B cell (primary cell): ENCODE measurements at regions not wholly inside any gene's neighbourhood (a gene's known extent, or its start where the extent isn't known, plus 50 kb on each side); places are given as distances from the start of the nearest gene placed in this dataset.

ENCODE experiments used
- ATAC-seq: fragments of 200-7000 bp; cut with Tn5 transposase; one replicate; pipeline ENCODE4 v1.10.0; 2021; ENCODE audit warnings: low read depth, mild to moderate bottlenecking, moderate number of reproducible peaks, moderate library complexity
- CTCF ChIA-PET: fragments of 350-600 bp; sonication (Branson Sonifier 250); formaldehyde crosslinking; loops from one replicate; lab custom pipeline; 2021; ENCODE audit warnings: antibody characterized with exemption, inconsistent platforms; lab: Charles Lee
- POLR2A ChIA-PET: fragments of 350-600 bp; sonication (Branson Sonifier 250); formaldehyde crosslinking; loops from one replicate; lab custom pipeline; 2021; ENCODE audit warnings: antibody characterized with exemption; lab: Charles Lee
- DNase-seq: peaks from one replicate; pipeline ENCODE4 v3.0.0; 2013
- H2AFZ ChIP-seq: 2 replicates; pipeline ENCODE4 v1.6.1; 2012; ENCODE audit warnings: mild to moderate bottlenecking, low read depth, low read length; ENCODE audit not compliant: insufficient read depth, poor library complexity, severe bottlenecking
- H3K27ac ChIP-seq, 2 donors: 1 replicate in 1 of 2; 2 replicates in 1 of 2; pipeline ENCODE4 v1.5.1; 2012 to 2013; ENCODE audit warnings: low read length in 2 of 2, mild to moderate bottlenecking in 2 of 2, moderate library complexity in 1 of 2
- H3K27me3 ChIP-seq, 4 experiments: fragments of 200-600 bp in 1 of 4; sonication (generic) in 1 of 4; replicated peaks in 1 of 4; 1 replicate in 2 of 4; 2 replicates in 2 of 4; pipeline versions ENCODE4 v1.6.1 to v1.7.0; 2013 to 2016; ENCODE audit warnings: low read length in 3 of 4, mild to moderate bottlenecking in 2 of 4, mixed read lengths in 1 of 4, moderate library complexity in 1 of 4; ENCODE audit not compliant: insufficient read depth in 4 of 4, control insufficient read depth in 3 of 4; ENCODE audit errors: control extremely low read depth in 1 of 4
- H3K36me3 ChIP-seq, 2 experiments: replicated peaks in 1 of 2; 1 replicate in 1 of 2; 2 replicates in 1 of 2; pipeline versions ENCODE4 v1.6.1 to v1.7.1; 2013; ENCODE audit warnings: low read length in 1 of 2; ENCODE audit not compliant: insufficient read depth in 2 of 2, control insufficient read depth in 1 of 2; ENCODE audit errors: control extremely low read depth in 1 of 2, extremely low read depth in 1 of 2
- H3K4me1 ChIP-seq, 2 donors: fragments of 200-600 bp in 1 of 2; sonication (generic) in 1 of 2; 1 replicate in 1 of 2; 2 replicates in 1 of 2; pipeline versions ENCODE4 v1.5.1 to v1.6.1; 2013 to 2017; ENCODE audit warnings: low read length in 2 of 2; ENCODE audit not compliant: control insufficient read depth in 2 of 2, insufficient read depth in 2 of 2
- H3K4me2 ChIP-seq: replicated peaks from 2 replicates; pipeline ENCODE3; 2012; ENCODE audit warnings: mild to moderate bottlenecking, low read depth, low read length; ENCODE audit not compliant: poor library complexity, severe bottlenecking
- H3K4me3 ChIP-seq, 5 experiments: fragments of 200-600 bp in 1 of 5; sonication (generic) in 1 of 5; 1 replicate in 3 of 5; 2 replicates in 2 of 5; pipeline versions ENCODE4 v1.5.1 to v1.7.0; 2011 to 2016; ENCODE audit warnings: low read length in 4 of 5, mild to moderate bottlenecking in 4 of 5, low read depth in 2 of 5, control low read depth in 1 of 5, moderate library complexity in 1 of 5; ENCODE audit not compliant: insufficient read depth in 1 of 5; ENCODE audit errors: control extremely low read depth in 1 of 5, extremely low read depth in 1 of 5
- H3K79me2 ChIP-seq: fragments of 200-600 bp; sonication (generic); one replicate; pipeline ENCODE4 v1.6.0; 2016; ENCODE audit warnings: low read length; ENCODE audit not compliant: control insufficient read depth, insufficient read depth
- H3K9ac ChIP-seq: fragments of 200-600 bp; sonication (generic); 2 replicates; pipeline ENCODE4 v1.6.1; 2017; ENCODE audit warnings: mild to moderate bottlenecking, low read length, moderate library complexity
- H3K9me3 ChIP-seq, 3 donors: one replicate each; pipeline versions ENCODE4 v1.6.1 to v1.7.1; 2013; ENCODE audit warnings: low read length in 2 of 3; ENCODE audit not compliant: control insufficient read depth in 2 of 3, insufficient read depth in 1 of 3; ENCODE audit errors: control extremely low read depth in 1 of 3
- H4K20me1 ChIP-seq: 2 replicates; pipeline ENCODE4 v1.6.0; 2012; ENCODE audit warnings: mild to moderate bottlenecking, low read length; ENCODE audit not compliant: insufficient read depth, control insufficient read depth, poor library complexity, severe bottlenecking
- H3K27ac Mint-ChIP-seq: one replicate; pipeline ENCODE4 v1.8.0; 2021; ENCODE audit warnings: mixed read lengths
- H3K27me3 Mint-ChIP-seq: one replicate; pipeline ENCODE4 v1.8.0; 2021; ENCODE audit warnings: mixed read lengths
- H3K4me1 Mint-ChIP-seq: one replicate; pipeline ENCODE4 v1.8.0; 2021; ENCODE audit warnings: mixed read lengths
- H3K4me3 Mint-ChIP-seq: one replicate; pipeline ENCODE4 v1.8.0; 2021; ENCODE audit warnings: mixed read lengths
- H3K9me3 Mint-ChIP-seq: one replicate; pipeline ENCODE4 v1.8.0; 2022; ENCODE audit warnings: mixed read lengths; ENCODE audit not compliant: insufficient read depth
- EZH2 ChIP-seq: IDR thresholded peaks from 2 replicates; pipeline ENCODE4 v1.6.1; 2012; ENCODE audit warnings: borderline replicate concordance, low read depth, mild to moderate bottlenecking, moderate library complexity, low read length; ENCODE audit not compliant: insufficient read depth, poor library complexity, severe bottlenecking
- WGBS: methylation state at CpG from one replicate; pipeline ENCODE4 v1.1.5; 2013; ENCODE audit warnings: missing lambda C conversion rate; ENCODE audit not compliant: insufficient coverage; 5-methylcytosine and 5-hydroxymethylcytosine counted together
- intact Hi-C: fragments of 100-400 bp; cut with micrococcal nuclease; formaldehyde crosslinking; loops from one replicate; pipeline ENCODE4 v1.10.0; 2022
- TF ChIP-seq, protein P1 (sequence below): fragments of 200-600 bp; IDR thresholded peaks from one replicate; pipeline ENCODE4 v1.8.0; 2022; ENCODE audit warnings: antibody characterized with exemption, mild to moderate bottlenecking

DNA sequence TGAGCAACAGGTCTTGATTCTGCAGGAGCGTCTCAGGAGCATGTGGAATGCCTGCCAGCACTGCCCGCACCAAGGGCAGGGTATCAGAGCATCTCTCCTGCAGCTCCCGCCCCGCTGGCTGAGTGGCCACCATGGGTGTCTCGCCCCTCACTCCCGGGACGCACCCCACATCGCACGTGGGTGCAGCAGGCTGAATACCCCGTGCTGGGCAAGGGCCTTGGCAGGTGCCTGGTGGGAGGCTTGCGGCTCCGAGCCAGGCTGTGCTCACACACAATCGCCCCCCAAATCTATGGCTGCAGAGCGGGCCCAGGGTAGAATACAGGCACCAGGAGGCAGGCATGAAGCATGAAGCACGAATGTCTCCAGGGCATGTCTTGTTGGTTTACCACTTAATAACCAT is 103.9 kb upstream of the TMEM132D start:
- no peak for TF ChIP-seq EZH2
- TF ChIP-seq, protein P1, sequence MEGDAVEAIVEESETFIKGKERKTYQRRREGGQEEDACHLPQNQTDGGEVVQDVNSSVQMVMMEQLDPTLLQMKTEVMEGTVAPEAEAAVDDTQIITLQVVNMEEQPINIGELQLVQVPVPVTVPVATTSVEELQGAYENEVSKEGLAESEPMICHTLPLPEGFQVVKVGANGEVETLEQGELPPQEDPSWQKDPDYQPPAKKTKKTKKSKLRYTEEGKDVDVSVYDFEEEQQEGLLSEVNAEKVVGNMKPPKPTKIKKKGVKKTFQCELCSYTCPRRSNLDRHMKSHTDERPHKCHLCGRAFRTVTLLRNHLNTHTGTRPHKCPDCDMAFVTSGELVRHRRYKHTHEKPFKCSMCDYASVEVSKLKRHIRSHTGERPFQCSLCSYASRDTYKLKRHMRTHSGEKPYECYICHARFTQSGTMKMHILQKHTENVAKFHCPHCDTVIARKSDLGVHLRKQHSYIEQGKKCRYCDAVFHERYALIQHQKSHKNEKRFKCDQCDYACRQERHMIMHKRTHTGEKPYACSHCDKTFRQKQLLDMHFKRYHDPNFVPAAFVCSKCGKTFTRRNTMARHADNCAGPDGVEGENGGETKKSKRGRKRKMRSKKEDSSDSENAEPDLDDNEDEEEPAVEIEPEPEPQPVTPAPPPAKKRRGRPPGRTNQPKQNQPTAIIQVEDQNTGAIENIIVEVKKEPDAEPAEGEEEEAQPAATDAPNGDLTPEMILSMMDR: no peak
- POLR2A ChIA-PET: no interaction called here
- ATAC-seq: no peak
- H3K9me3 Mint-ChIP-seq: no peaks in the 10 kb centered on the region
- H3K27me3 Mint-ChIP-seq: peaks cover 7% of the 10 kb centered on the region
- H4K20me1 ChIP-seq: no peaks in the 10 kb centered on the region
- H3K4me3 ChIP-seq: no peak overlapping the region
- H3K4me1 ChIP-seq: no peaks in the 10 kb centered on the region
- H3K4me3 Mint-ChIP-seq: no peak overlapping the region
- H3K27ac ChIP-seq: no peak overlapping the region
- H3K4me2 ChIP-seq: no peak overlapping the region
- H3K79me2 ChIP-seq: no peaks in the 10 kb centered on the region
- intact Hi-C loops: no loop called here
- 92% methylated on average over 15 of the region's 15 CpGs for WGBS
- H3K27me3 ChIP-seq: no peaks in the 10 kb centered on the region
- no peak overlapping the region for H3K9ac ChIP-seq
- no peaks in the 10 kb centered on the region for H3K36me3 ChIP-seq
- no peak overlapping the region for H3K27ac Mint-ChIP-seq
- CTCF ChIA-PET: no interaction called here
- H3K9me3 ChIP-seq: peaks cover 0 to 11% (median 0%) of the 10 kb centered on the region in 3 donors
- no peak for DNase-seq
- no peaks in the 10 kb centered on the region for H3K4me1 Mint-ChIP-seq
- no peak overlapping the region for H2AFZ ChIP-seq

DNA sequence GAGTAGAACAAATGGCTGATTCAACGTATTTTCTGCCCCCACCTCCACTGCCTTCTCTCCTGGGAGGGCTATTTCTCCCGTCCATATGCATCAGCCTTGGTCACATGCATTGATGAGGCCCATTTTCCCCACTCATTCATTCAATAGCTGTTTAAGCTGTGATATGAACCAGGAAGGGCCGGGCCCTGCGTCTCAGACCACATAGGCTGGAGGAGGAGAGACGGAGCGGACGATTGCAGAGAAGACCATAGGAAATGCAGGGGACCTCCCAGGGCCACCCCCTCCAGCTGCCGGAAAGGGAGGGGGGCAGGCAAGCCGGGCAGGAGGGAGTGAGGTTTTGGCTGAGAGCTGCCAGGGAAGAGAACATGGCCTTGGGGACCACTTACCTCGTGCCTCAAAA is 104.4 kb upstream of the TMEM132D start:
- WGBS: 46% methylated on average over 8 of the region's 10 CpGs
- ChIA-PET POLR2A (no interaction called here), CTCF (interaction anchor here (1.2 kb wide), 1 partner anchor 19 kb away, joined by 3 read pairs; no protein-coding TSS in a partner anchor)
- no peak overlapping the region for H3K9ac ChIP-seq
- H3K27me3 ChIP-seq: no peaks in the 10 kb centered on the region
- H3K4me1 Mint-ChIP-seq: no peaks in the 10 kb centered on the region
- no peak overlapping the region for H3K4me3 ChIP-seq
- H3K9me3 ChIP-seq: peaks cover 0 to 11% (median 0%) of the 10 kb centered on the region in 3 donors
- no peak overlapping the region for H3K4me3 Mint-ChIP-seq
- H3K79me2 ChIP-seq: no peaks in the 10 kb centered on the region
- no peak overlapping the region for H3K27ac ChIP-seq
- H3K9me3 Mint-ChIP-seq: no peaks in the 10 kb centered on the region
- no peak overlapping the region for H3K27ac Mint-ChIP-seq
- H3K4me1 ChIP-seq: no peaks in the 10 kb centered on the region
- H4K20me1 ChIP-seq: no peaks in the 10 kb centered on the region
- peaks cover 7% of the 10 kb centered on the region for H3K27me3 Mint-ChIP-seq
- intact Hi-C loops: no loop called here
- DNase-seq (no peak), ATAC-seq (no peak)
- TF ChIP-seq, protein P1: no peak
- TF ChIP-seq EZH2: no peak
- H3K4me2 ChIP-seq: no peak overlapping the region
- H2AFZ ChIP-seq: no peak overlapping the region
- H3K36me3 ChIP-seq: no peaks in the 10 kb centered on the region
